Activated T-cell treated with anti-CD3 and anti-CD28 coated beads for 24 hours (primary cell): ENCODE measurements at regions not wholly inside any gene's neighbourhood (a gene's known extent, or its start where the extent isn't known, plus 50 kb on each side); places are given as distances from the start of the nearest gene placed in this dataset.
"Not testable (repeated sequence)": the region's sequence is repeated elsewhere in the genome, so short reads cannot be mapped to it uniquely, and the experiment has no call there.

Experiments
- DNase-seq: peaks from one replicate; pipeline ENCODE4 v3.0.0-alpha.2; 2020; ENCODE audit warnings: low read depth

GRCh38 chr11:87635001-87635400, 540.2 kb downstream of the RAB38 start:
- DNase-seq, result no peak

- no peak for DNase-seq
Measured at GRCh38 chr11:87634331-87634730, 540.9 kb downstream of the RAB38 start.

- no peak for DNase-seq
Measured at GRCh38 chr11:87628957-87629356, 546.3 kb downstream of the RAB38 start.

GRCh38 chr11:87628026-87628580, 547.1 kb downstream of the RAB38 start:
- DNase-seq, result no peak

- DNase-seq, result not testable (repeated sequence)
Measured at GRCh38 chr11:87623531-87624365, 551.5 kb downstream of the RAB38 start.

GRCh38 chr11:87616511-87616910, 558.7 kb downstream of the RAB38 start:
- no peak for DNase-seq

GRCh38 chr11:87604350-87604749, 566.6 kb downstream of the TMEM135 start:
- DNase-seq, result no peak

GRCh38 chr11:87603887-87604286, 566.2 kb downstream of the TMEM135 start:
- no peak for DNase-seq

GRCh38 chr11:87602776-87603175, 565.0 kb downstream of the TMEM135 start:
- DNase-seq, result no peak

- DNase-seq, result no peak
Measured at GRCh38 chr11:87600938-87601337, 563.2 kb downstream of the TMEM135 start.

GRCh38 chr11:87597725-87598124, 560.0 kb downstream of the TMEM135 start:
- no peak for DNase-seq

- no peak for DNase-seq
Measured at GRCh38 chr11:87596176-87596575, 558.4 kb downstream of the TMEM135 start.

- no peak for DNase-seq
Measured at GRCh38 chr11:87589082-87589481, 551.3 kb downstream of the TMEM135 start.

GRCh38 chr11:87585613-87586012, 547.9 kb downstream of the TMEM135 start:
- not testable (repeated sequence) for DNase-seq

- DNase-seq, result no peak
Measured at GRCh38 chr11:87583931-87584330, 546.2 kb downstream of the TMEM135 start.

GRCh38 chr11:87575088-87575487, 537.4 kb downstream of the TMEM135 start:
- DNase-seq, result no peak

- no peak for DNase-seq
Measured at GRCh38 chr11:87574193-87574592, 536.5 kb downstream of the TMEM135 start.

- no peak for DNase-seq
Measured at GRCh38 chr11:87573708-87574107, 536.0 kb downstream of the TMEM135 start.

GRCh38 chr11:87572881-87573280, 535.1 kb downstream of the TMEM135 start:
- no peak for DNase-seq

GRCh38 chr11:87560352-87560751, 522.6 kb downstream of the TMEM135 start:
- DNase-seq, result no peak

GRCh38 chr11:87559852-87560251, 522.1 kb downstream of the TMEM135 start:
- DNase-seq, result not testable (repeated sequence)

- no peak for DNase-seq
Measured at GRCh38 chr11:87555101-87555500, 517.4 kb downstream of the TMEM135 start.

- DNase-seq, result no peak
Measured at GRCh38 chr11:87548797-87549196, 511.1 kb downstream of the TMEM135 start.

GRCh38 chr11:87545858-87546257, 508.1 kb downstream of the TMEM135 start:
- DNase-seq, result no peak
